H9 (cell line): ENCODE measurements at regions not wholly inside any gene's neighbourhood (a gene's known extent, or its start where the extent isn't known, plus 50 kb on each side); places are given as distances from the start of the nearest gene placed in this dataset.

Source experiments
- DNase-seq: peaks from one replicate; pipeline ENCODE4 v3.0.0-alpha.2; 2017
- H2AFZ ChIP-seq: one replicate; pipeline ENCODE4 v1.6.1; 2013; ENCODE audit warnings: mild to moderate bottlenecking, low read length, control low read depth, moderate library complexity
- H2AK5ac ChIP-seq: 2 replicates; pipeline ENCODE4 v1.6.1; 2013; ENCODE audit warnings: low read length, control low read depth, mixed read lengths; ENCODE audit not compliant: insufficient read length
- H2BK120ac ChIP-seq: one replicate; pipeline ENCODE4 v1.6.1; 2013; ENCODE audit warnings: low read depth, mild to moderate bottlenecking, low read length, control low read depth, inconsistent platforms; ENCODE audit not compliant: poor library complexity, severe bottlenecking
- H2BK12ac ChIP-seq: 2 replicates; pipeline ENCODE4 v1.6.1; 2013; ENCODE audit warnings: low read length, control low read depth, mixed read lengths, low read depth; ENCODE audit not compliant: insufficient read length
- H2BK15ac ChIP-seq: 2 replicates; pipeline ENCODE4 v1.6.1; 2013; ENCODE audit warnings: low read depth, low read length, control low read depth
- H2BK20ac ChIP-seq: one replicate; pipeline ENCODE4 v1.6.1; 2013; ENCODE audit warnings: low read depth, mild to moderate bottlenecking, low read length, control low read depth, inconsistent platforms; ENCODE audit not compliant: poor library complexity, severe bottlenecking
- H2BK5ac ChIP-seq: 2 replicates; pipeline ENCODE4 v1.6.1; 2013; ENCODE audit warnings: low read length, control low read depth, mixed read lengths; ENCODE audit not compliant: insufficient read length
- H3K14ac ChIP-seq: 2 replicates; pipeline ENCODE4 v1.6.1; 2013; ENCODE audit warnings: low read length, control low read depth; ENCODE audit not compliant: insufficient read depth
- H3K18ac ChIP-seq: 2 replicates; pipeline ENCODE4 v1.6.1; 2013; ENCODE audit warnings: low read depth, mild to moderate bottlenecking, mixed read lengths, low read length, control low read depth; ENCODE audit not compliant: insufficient read length
- H3K23ac ChIP-seq: 2 replicates; pipeline ENCODE4 v1.6.1; 2013; ENCODE audit warnings: low read length, control low read depth, mixed read lengths, low read depth; ENCODE audit not compliant: insufficient read length
- H3K23me2 ChIP-seq: 2 replicates; pipeline ENCODE4 v1.6.1; 2013; ENCODE audit warnings: low read depth, mild to moderate bottlenecking, mixed read lengths, low read length, control low read depth; ENCODE audit not compliant: insufficient read length, poor library complexity, severe bottlenecking
- H3K27ac ChIP-seq: 2 replicates; pipeline ENCODE4 v1.5.1; 2013; ENCODE audit warnings: low read length, control low read depth, mixed read lengths, low read depth; ENCODE audit not compliant: insufficient read length
- H3K27me3 ChIP-seq: 2 replicates; pipeline ENCODE4 v1.6.1; 2013; ENCODE audit warnings: low read length, control low read depth, inconsistent platforms; ENCODE audit not compliant: insufficient read depth
- H3K4ac ChIP-seq: 2 replicates; pipeline ENCODE4 v1.6.1; 2013; ENCODE audit warnings: low read depth, mild to moderate bottlenecking, control low read depth, inconsistent platforms, low read length, moderate library complexity
- H3K4me1 ChIP-seq: 2 replicates; pipeline ENCODE4 v1.6.1; 2013; ENCODE audit warnings: low read length, control low read depth, inconsistent platforms; ENCODE audit not compliant: insufficient read depth
- H3K4me2 ChIP-seq: 2 replicates; pipeline ENCODE4 v1.6.1; 2013; ENCODE audit warnings: low read length, control low read depth, mixed read lengths; ENCODE audit not compliant: insufficient read length, insufficient read depth
- H3K56ac ChIP-seq: 2 replicates; pipeline ENCODE4 v1.6.1; 2013; ENCODE audit warnings: low read depth, mild to moderate bottlenecking, mixed read lengths, low read length, control low read depth; ENCODE audit not compliant: insufficient read length
- H3K79me1 ChIP-seq: 2 replicates; pipeline ENCODE4 v1.6.1; 2013; ENCODE audit warnings: low read depth, mild to moderate bottlenecking, moderate library complexity, low read length, control low read depth, inconsistent platforms; ENCODE audit not compliant: insufficient read depth, poor library complexity, severe bottlenecking
- H3K79me2 ChIP-seq: 2 replicates; pipeline ENCODE4 v1.6.1; 2013; ENCODE audit warnings: low read length, control low read depth, inconsistent platforms; ENCODE audit not compliant: insufficient read depth
- H3K9ac ChIP-seq: 2 replicates; pipeline ENCODE4 v1.6.1; 2013; ENCODE audit warnings: low read length, control low read depth, mixed read lengths; ENCODE audit not compliant: insufficient read length; ENCODE audit errors: extremely low read depth
- H3K9me3 ChIP-seq: one replicate; pipeline ENCODE4 v1.6.1; 2013; ENCODE audit warnings: low read depth, low read length, inconsistent platforms; ENCODE audit not compliant: control insufficient read depth
- H3T11ph ChIP-seq: one replicate; pipeline ENCODE4 v1.6.1; 2013; ENCODE audit warnings: mild to moderate bottlenecking, low read length, control low read depth, inconsistent platforms
- H4K20me1 ChIP-seq: one replicate; pipeline ENCODE4 v1.6.1; 2013; ENCODE audit not compliant: control insufficient read depth, insufficient read length, insufficient read depth
- H4K5ac ChIP-seq: 2 replicates; pipeline ENCODE4 v1.6.1; 2013; ENCODE audit warnings: low read depth, mild to moderate bottlenecking, mixed read lengths, low read length, control low read depth; ENCODE audit not compliant: insufficient read length
- H4K8ac ChIP-seq: replicated peaks from 2 replicates; pipeline ENCODE4 v1.6.1; 2013; ENCODE audit warnings: low read length, control low read depth, mixed read lengths, low read depth; ENCODE audit not compliant: insufficient read length
- H4K91ac ChIP-seq: 2 replicates; pipeline ENCODE4 v1.6.1; 2013; ENCODE audit warnings: low read depth, mild to moderate bottlenecking, moderate library complexity, mixed read lengths, low read length, control low read depth; ENCODE audit not compliant: insufficient read length
- H3K27ac Mint-ChIP-seq, 3 experiments: 2 replicates in 2 of 3; 3 replicates in 1 of 3; pipeline ENCODE4 v1.8.0; 2020 to 2021; ENCODE audit warnings: mixed read lengths in 3 of 3, mild to moderate bottlenecking in 1 of 3, moderate library complexity in 1 of 3
- H3K27me3 Mint-ChIP-seq: 2 replicates; pipeline ENCODE4 v1.8.0; 2021; ENCODE audit warnings: low read depth, mild to moderate bottlenecking, moderate library complexity, mixed read lengths
- H3K36me3 Mint-ChIP-seq, 3 experiments: 2 replicates in 2 of 3; 3 replicates in 1 of 3; pipeline ENCODE4 v1.8.0; 2020 to 2021; ENCODE audit warnings: low read depth in 3 of 3, mixed read lengths in 3 of 3; ENCODE audit not compliant: insufficient read depth in 1 of 3
- H3K4me1 Mint-ChIP-seq, 2 experiments: 2 replicates each; pipeline ENCODE4 v1.8.0; 2020; ENCODE audit warnings: mixed read lengths in 2 of 2
- H3K4me3 Mint-ChIP-seq, 2 experiments: 2 replicates in 1 of 2; 3 replicates in 1 of 2; pipeline ENCODE4 v1.8.0; 2020 to 2021; ENCODE audit warnings: mild to moderate bottlenecking in 2 of 2, mixed read lengths in 2 of 2, moderate library complexity in 1 of 2
- H3K9me3 Mint-ChIP-seq, 2 experiments: 2 replicates in 1 of 2; 3 replicates in 1 of 2; pipeline ENCODE4 v1.8.0; 2020; ENCODE audit warnings: mild to moderate bottlenecking in 2 of 2, mixed read lengths in 2 of 2, moderate library complexity in 1 of 2
- CTCF ChIP-seq: fragments of 200-600 bp; sonication (generic); conservative IDR thresholded peaks from 3 replicates; pipeline ENCODE4 v1.8.0; 2021; ENCODE audit warnings: antibody characterized with exemption, mild to moderate bottlenecking

DNA sequence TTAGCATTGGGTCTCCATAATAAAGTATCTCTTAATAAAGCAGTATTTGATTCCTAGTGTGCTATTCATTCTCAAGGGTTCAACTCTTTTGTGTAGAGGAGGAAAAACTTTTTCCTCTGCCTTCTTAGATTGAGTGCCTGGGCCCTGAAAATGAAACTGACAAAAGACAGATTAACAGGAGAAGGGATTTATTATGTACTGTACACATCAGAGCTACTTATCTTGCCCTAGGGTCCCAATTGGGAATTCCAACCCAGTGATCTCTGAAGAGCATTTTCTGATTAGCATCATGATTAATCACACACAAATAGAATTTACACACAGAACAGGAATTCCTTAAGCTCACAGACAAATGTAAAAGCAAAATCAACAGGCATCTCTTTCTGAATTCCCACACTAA, 128.9 kb downstream of the CD164 start:
- no peak overlapping the region for H3K4me3 Mint-ChIP-seq
- peaks cover 0 to 9% (median 6%) of the 10 kb centered on the region in 3 experiments; a peak in 5 of 7 replicates for H3K36me3 Mint-ChIP-seq
- no peaks in the 10 kb centered on the region for H3K79me2 ChIP-seq
- H3K4me1 ChIP-seq: no peaks in the 10 kb centered on the region
- H3K23ac ChIP-seq: no peak overlapping the region
- H2BK120ac ChIP-seq: no peak overlapping the region
- H3K27me3 ChIP-seq: no peaks in the 10 kb centered on the region
- no peak overlapping the region for H2BK5ac ChIP-seq
- no peak overlapping the region for H2AFZ ChIP-seq
- H3T11ph ChIP-seq: no peak overlapping the region
- no peaks in the 10 kb centered on the region for H3K9me3 ChIP-seq
- H3K9ac ChIP-seq: no peak overlapping the region
- H3K4me2 ChIP-seq: no peak overlapping the region
- H2BK20ac ChIP-seq: no peak overlapping the region
- peaks cover 7 to 9% of the 10 kb centered on the region in 2 experiments for H3K4me1 Mint-ChIP-seq
- H3K79me1 ChIP-seq: no peaks in the 10 kb centered on the region
- no peak overlapping the region for H3K18ac ChIP-seq
- H3K14ac ChIP-seq: no peak overlapping the region
- no peak overlapping the region for H4K91ac ChIP-seq
- H3K4ac ChIP-seq: no peak overlapping the region
- no peak for DNase-seq
- H3K27ac ChIP-seq: no peak overlapping the region
- no peaks in the 10 kb centered on the region; the same call in 1 of the 2 replicates for H3K27me3 Mint-ChIP-seq
- no peak overlapping the region for H3K56ac ChIP-seq
- no peak overlapping the region for H3K27ac Mint-ChIP-seq
- no peaks in the 10 kb centered on the region for H4K20me1 ChIP-seq
- peaks cover 5 to 7% of the 10 kb centered on the region in 2 experiments for H3K9me3 Mint-ChIP-seq
- no peak overlapping the region for H2BK12ac ChIP-seq
- no peak for TF ChIP-seq CTCF
- H4K5ac ChIP-seq: no peak overlapping the region
- H2BK15ac ChIP-seq: no peak overlapping the region
- H4K8ac ChIP-seq: no peak overlapping the region
- H3K23me2 ChIP-seq: no peaks in the 10 kb centered on the region
- H2AK5ac ChIP-seq: no peak overlapping the region
